Ovary (tissue), 3 donors: ENCODE measurements at regions not wholly inside any gene's neighbourhood (a gene's known extent, or its start where the extent isn't known, plus 50 kb on each side); places are given as distances from the start of the nearest gene placed in this dataset.

Experiments used
- POLR2A ChIP-seq: fragments of 450-650 bp; IDR thresholded peaks from one replicate; pipeline ENCODE4 v1.6.1; 2017; ENCODE audit warnings: antibody characterized with exemption, mild to moderate bottlenecking, moderate library complexity
- TF ChIP-seq, protein P1 (sequence below), 3 donors: fragments of 450-650 bp in 2 of 3; fragments of 200-600 bp in 1 of 3; IDR thresholded peaks; one replicate each; pipeline versions ENCODE4 v1.5.1 to v1.8.0; 2016 to 2022; ENCODE audit warnings: antibody characterized with exemption in 3 of 3, mild to moderate bottlenecking in 1 of 3
- donor health status: DM: no; HTN: no; CAD: no.

DNA sequence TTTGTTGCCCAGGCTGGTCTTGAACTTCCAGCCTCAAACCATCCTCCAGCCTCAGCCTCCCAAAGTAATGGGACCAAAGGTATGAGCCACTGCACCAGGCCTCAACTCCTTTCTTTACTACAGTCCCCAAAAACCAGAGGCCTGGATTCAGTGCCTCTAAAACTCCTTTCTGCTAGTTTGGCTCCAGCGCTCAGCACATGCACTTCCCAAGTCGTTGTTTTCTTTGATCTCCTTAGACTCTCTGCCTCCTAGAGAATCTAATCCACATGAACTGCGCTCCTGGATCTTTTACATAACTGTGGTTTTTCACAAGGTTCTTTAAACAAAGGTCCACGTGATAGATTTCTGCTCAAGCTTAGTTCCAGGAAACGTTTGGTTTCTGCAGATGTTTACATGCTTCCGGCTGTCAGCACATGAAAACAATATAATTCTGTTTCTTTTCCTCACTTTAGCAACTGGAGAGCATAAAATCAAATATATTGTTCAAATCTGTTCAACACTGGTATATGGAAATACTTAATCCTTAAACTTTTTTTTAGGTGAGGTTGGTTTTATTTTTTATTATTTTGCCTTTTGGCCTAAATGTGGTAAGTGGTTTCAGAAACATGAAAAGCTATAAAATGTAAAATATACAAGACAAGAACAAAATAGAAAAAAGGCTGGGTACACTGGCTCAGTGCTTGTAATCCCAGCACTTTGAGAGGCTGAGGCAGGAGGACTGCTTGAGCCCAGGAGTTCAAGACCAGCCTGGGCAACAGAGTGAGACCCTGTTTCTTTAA is 270.5 kb upstream of the MKLN1 start:
- TF ChIP-seq, protein P1, sequence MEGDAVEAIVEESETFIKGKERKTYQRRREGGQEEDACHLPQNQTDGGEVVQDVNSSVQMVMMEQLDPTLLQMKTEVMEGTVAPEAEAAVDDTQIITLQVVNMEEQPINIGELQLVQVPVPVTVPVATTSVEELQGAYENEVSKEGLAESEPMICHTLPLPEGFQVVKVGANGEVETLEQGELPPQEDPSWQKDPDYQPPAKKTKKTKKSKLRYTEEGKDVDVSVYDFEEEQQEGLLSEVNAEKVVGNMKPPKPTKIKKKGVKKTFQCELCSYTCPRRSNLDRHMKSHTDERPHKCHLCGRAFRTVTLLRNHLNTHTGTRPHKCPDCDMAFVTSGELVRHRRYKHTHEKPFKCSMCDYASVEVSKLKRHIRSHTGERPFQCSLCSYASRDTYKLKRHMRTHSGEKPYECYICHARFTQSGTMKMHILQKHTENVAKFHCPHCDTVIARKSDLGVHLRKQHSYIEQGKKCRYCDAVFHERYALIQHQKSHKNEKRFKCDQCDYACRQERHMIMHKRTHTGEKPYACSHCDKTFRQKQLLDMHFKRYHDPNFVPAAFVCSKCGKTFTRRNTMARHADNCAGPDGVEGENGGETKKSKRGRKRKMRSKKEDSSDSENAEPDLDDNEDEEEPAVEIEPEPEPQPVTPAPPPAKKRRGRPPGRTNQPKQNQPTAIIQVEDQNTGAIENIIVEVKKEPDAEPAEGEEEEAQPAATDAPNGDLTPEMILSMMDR (IDR thresholded peaks at IDR 0.05) = no peak
- TF ChIP-seq POLR2A = no peak
